H9 (cell line): ENCODE measurements at regions not wholly inside any gene's neighbourhood (a gene's known extent, or its start where the extent isn't known, plus 50 kb on each side); places are given as distances from the start of the nearest gene placed in this dataset.

ENCODE experiments used
- DNase-seq: peaks from one replicate; pipeline ENCODE4 v3.0.0-alpha.2; 2017
- H2AFZ ChIP-seq: one replicate; pipeline ENCODE4 v1.6.1; 2013; ENCODE audit warnings: mild to moderate bottlenecking, low read length, control low read depth, moderate library complexity
- H2AK5ac ChIP-seq: 2 replicates; pipeline ENCODE4 v1.6.1; 2013; ENCODE audit warnings: low read length, control low read depth, mixed read lengths; ENCODE audit not compliant: insufficient read length
- H2BK120ac ChIP-seq: one replicate; pipeline ENCODE4 v1.6.1; 2013; ENCODE audit warnings: low read depth, mild to moderate bottlenecking, low read length, control low read depth, inconsistent platforms; ENCODE audit not compliant: poor library complexity, severe bottlenecking
- H2BK12ac ChIP-seq: 2 replicates; pipeline ENCODE4 v1.6.1; 2013; ENCODE audit warnings: low read length, control low read depth, mixed read lengths, low read depth; ENCODE audit not compliant: insufficient read length
- H2BK15ac ChIP-seq: 2 replicates; pipeline ENCODE4 v1.6.1; 2013; ENCODE audit warnings: low read depth, low read length, control low read depth
- H2BK20ac ChIP-seq: one replicate; pipeline ENCODE4 v1.6.1; 2013; ENCODE audit warnings: low read depth, mild to moderate bottlenecking, low read length, control low read depth, inconsistent platforms; ENCODE audit not compliant: poor library complexity, severe bottlenecking
- H2BK5ac ChIP-seq: 2 replicates; pipeline ENCODE4 v1.6.1; 2013; ENCODE audit warnings: low read length, control low read depth, mixed read lengths; ENCODE audit not compliant: insufficient read length
- H3K14ac ChIP-seq: 2 replicates; pipeline ENCODE4 v1.6.1; 2013; ENCODE audit warnings: low read length, control low read depth; ENCODE audit not compliant: insufficient read depth
- H3K18ac ChIP-seq: 2 replicates; pipeline ENCODE4 v1.6.1; 2013; ENCODE audit warnings: low read depth, mild to moderate bottlenecking, mixed read lengths, low read length, control low read depth; ENCODE audit not compliant: insufficient read length
- H3K23ac ChIP-seq: 2 replicates; pipeline ENCODE4 v1.6.1; 2013; ENCODE audit warnings: low read length, control low read depth, mixed read lengths, low read depth; ENCODE audit not compliant: insufficient read length
- H3K23me2 ChIP-seq: 2 replicates; pipeline ENCODE4 v1.6.1; 2013; ENCODE audit warnings: low read depth, mild to moderate bottlenecking, mixed read lengths, low read length, control low read depth; ENCODE audit not compliant: insufficient read length, poor library complexity, severe bottlenecking
- H3K27ac ChIP-seq: 2 replicates; pipeline ENCODE4 v1.5.1; 2013; ENCODE audit warnings: low read length, control low read depth, mixed read lengths, low read depth; ENCODE audit not compliant: insufficient read length
- H3K27me3 ChIP-seq: 2 replicates; pipeline ENCODE4 v1.6.1; 2013; ENCODE audit warnings: low read length, control low read depth, inconsistent platforms; ENCODE audit not compliant: insufficient read depth
- H3K4ac ChIP-seq: 2 replicates; pipeline ENCODE4 v1.6.1; 2013; ENCODE audit warnings: low read depth, mild to moderate bottlenecking, control low read depth, inconsistent platforms, low read length, moderate library complexity
- H3K4me1 ChIP-seq: 2 replicates; pipeline ENCODE4 v1.6.1; 2013; ENCODE audit warnings: low read length, control low read depth, inconsistent platforms; ENCODE audit not compliant: insufficient read depth
- H3K4me2 ChIP-seq: 2 replicates; pipeline ENCODE4 v1.6.1; 2013; ENCODE audit warnings: low read length, control low read depth, mixed read lengths; ENCODE audit not compliant: insufficient read length, insufficient read depth
- H3K56ac ChIP-seq: 2 replicates; pipeline ENCODE4 v1.6.1; 2013; ENCODE audit warnings: low read depth, mild to moderate bottlenecking, mixed read lengths, low read length, control low read depth; ENCODE audit not compliant: insufficient read length
- H3K79me1 ChIP-seq: 2 replicates; pipeline ENCODE4 v1.6.1; 2013; ENCODE audit warnings: low read depth, mild to moderate bottlenecking, moderate library complexity, low read length, control low read depth, inconsistent platforms; ENCODE audit not compliant: insufficient read depth, poor library complexity, severe bottlenecking
- H3K79me2 ChIP-seq: 2 replicates; pipeline ENCODE4 v1.6.1; 2013; ENCODE audit warnings: low read length, control low read depth, inconsistent platforms; ENCODE audit not compliant: insufficient read depth
- H3K9ac ChIP-seq: 2 replicates; pipeline ENCODE4 v1.6.1; 2013; ENCODE audit warnings: low read length, control low read depth, mixed read lengths; ENCODE audit not compliant: insufficient read length; ENCODE audit errors: extremely low read depth
- H3K9me3 ChIP-seq: one replicate; pipeline ENCODE4 v1.6.1; 2013; ENCODE audit warnings: low read depth, low read length, inconsistent platforms; ENCODE audit not compliant: control insufficient read depth
- H3T11ph ChIP-seq: one replicate; pipeline ENCODE4 v1.6.1; 2013; ENCODE audit warnings: mild to moderate bottlenecking, low read length, control low read depth, inconsistent platforms
- H4K20me1 ChIP-seq: one replicate; pipeline ENCODE4 v1.6.1; 2013; ENCODE audit not compliant: control insufficient read depth, insufficient read length, insufficient read depth
- H4K5ac ChIP-seq: 2 replicates; pipeline ENCODE4 v1.6.1; 2013; ENCODE audit warnings: low read depth, mild to moderate bottlenecking, mixed read lengths, low read length, control low read depth; ENCODE audit not compliant: insufficient read length
- H4K8ac ChIP-seq: replicated peaks from 2 replicates; pipeline ENCODE4 v1.6.1; 2013; ENCODE audit warnings: low read length, control low read depth, mixed read lengths, low read depth; ENCODE audit not compliant: insufficient read length
- H4K91ac ChIP-seq: 2 replicates; pipeline ENCODE4 v1.6.1; 2013; ENCODE audit warnings: low read depth, mild to moderate bottlenecking, moderate library complexity, mixed read lengths, low read length, control low read depth; ENCODE audit not compliant: insufficient read length
- H3K27ac Mint-ChIP-seq, 3 experiments: 2 replicates in 2 of 3; 3 replicates in 1 of 3; pipeline ENCODE4 v1.8.0; 2020 to 2021; ENCODE audit warnings: mixed read lengths in 3 of 3, mild to moderate bottlenecking in 1 of 3, moderate library complexity in 1 of 3
- H3K27me3 Mint-ChIP-seq: 2 replicates; pipeline ENCODE4 v1.8.0; 2021; ENCODE audit warnings: low read depth, mild to moderate bottlenecking, moderate library complexity, mixed read lengths
- H3K36me3 Mint-ChIP-seq, 3 experiments: 2 replicates in 2 of 3; 3 replicates in 1 of 3; pipeline ENCODE4 v1.8.0; 2020 to 2021; ENCODE audit warnings: low read depth in 3 of 3, mixed read lengths in 3 of 3; ENCODE audit not compliant: insufficient read depth in 1 of 3
- H3K4me1 Mint-ChIP-seq, 2 experiments: 2 replicates each; pipeline ENCODE4 v1.8.0; 2020; ENCODE audit warnings: mixed read lengths in 2 of 2
- H3K4me3 Mint-ChIP-seq, 2 experiments: 2 replicates in 1 of 2; 3 replicates in 1 of 2; pipeline ENCODE4 v1.8.0; 2020 to 2021; ENCODE audit warnings: mild to moderate bottlenecking in 2 of 2, mixed read lengths in 2 of 2, moderate library complexity in 1 of 2
- H3K9me3 Mint-ChIP-seq, 2 experiments: 2 replicates in 1 of 2; 3 replicates in 1 of 2; pipeline ENCODE4 v1.8.0; 2020; ENCODE audit warnings: mild to moderate bottlenecking in 2 of 2, mixed read lengths in 2 of 2, moderate library complexity in 1 of 2
- WGBS: extraction: QIAGEN DNeasy Blood & Tissue Kit; methylation state at CpG from one replicate; pipeline ENCODE4 v1.1.7; 2013; ENCODE audit warnings: missing lambda C conversion rate, low lambda C conversion rate, mixed read lengths; ENCODE audit not compliant: insufficient read length; ENCODE audit errors: extremely low coverage; 5-methylcytosine and 5-hydroxymethylcytosine counted together
- TF ChIP-seq, protein P1 (sequence below): fragments of 200-600 bp; sonication (generic); conservative IDR thresholded peaks from 3 replicates; pipeline ENCODE4 v1.8.0; 2021; ENCODE audit warnings: antibody characterized with exemption, mild to moderate bottlenecking

DNA sequence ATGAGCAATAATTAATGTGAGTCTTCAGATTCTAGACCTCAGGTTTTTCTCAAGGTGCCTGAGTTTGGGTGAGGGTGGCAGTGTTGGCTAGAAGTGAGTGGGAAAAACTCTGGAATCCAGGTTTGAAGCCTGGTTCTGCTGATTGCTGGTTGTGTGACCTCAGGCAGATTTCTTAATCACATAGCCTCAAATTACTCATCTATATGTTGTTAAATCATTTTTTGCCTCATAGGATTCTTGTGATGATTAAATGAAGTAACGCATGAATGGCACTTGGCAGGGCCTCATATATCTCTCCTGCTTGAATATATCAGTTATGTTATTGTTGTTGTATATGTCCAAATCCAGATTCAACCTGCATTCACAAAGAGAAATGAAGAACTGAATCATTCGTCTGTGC lies 60.5 kb downstream of the NR2F2 start:
- peaks cover 85% of the 10 kb centered on the region for H3K27me3 Mint-ChIP-seq
- Histone ChIP-seq H2BK15ac (no peak overlapping the region), H2AFZ (no peak overlapping the region), H2BK5ac (no peak overlapping the region), H3K4ac (no peak overlapping the region), H4K91ac (no peak overlapping the region), H3K27me3 (no peaks in the 10 kb centered on the region), H2BK120ac (no peak overlapping the region), H3K23me2 (no peaks in the 10 kb centered on the region), H3K56ac (no peak overlapping the region), H2BK20ac (no peak overlapping the region), H3K14ac (no peak overlapping the region), H3K27ac (no peak overlapping the region), H2BK12ac (no peak overlapping the region), H3K4me2 (no peak overlapping the region), H4K8ac (no peak overlapping the region), H2AK5ac (no peak overlapping the region), H4K20me1 (no peaks in the 10 kb centered on the region), H3K9ac (no peak overlapping the region), H3T11ph (no peak overlapping the region), H3K79me2 (no peaks in the 10 kb centered on the region), H3K23ac (no peak overlapping the region), H3K4me1 (peaks cover 6% of the 10 kb centered on the region; the same call in 1 of the 2 replicates), H3K79me1 (no peaks in the 10 kb centered on the region), H3K9me3 (no peaks in the 10 kb centered on the region), H4K5ac (no peak overlapping the region), H3K18ac (no peak overlapping the region)
- peaks cover 15 to 16% of the 10 kb centered on the region in 2 experiments for H3K4me1 Mint-ChIP-seq
- no peak for DNase-seq
- no peaks in the 10 kb centered on the region for H3K9me3 Mint-ChIP-seq
- no peaks in the 10 kb centered on the region; a peak in 1 of 7 replicates for H3K36me3 Mint-ChIP-seq
- TF ChIP-seq, protein P1, sequence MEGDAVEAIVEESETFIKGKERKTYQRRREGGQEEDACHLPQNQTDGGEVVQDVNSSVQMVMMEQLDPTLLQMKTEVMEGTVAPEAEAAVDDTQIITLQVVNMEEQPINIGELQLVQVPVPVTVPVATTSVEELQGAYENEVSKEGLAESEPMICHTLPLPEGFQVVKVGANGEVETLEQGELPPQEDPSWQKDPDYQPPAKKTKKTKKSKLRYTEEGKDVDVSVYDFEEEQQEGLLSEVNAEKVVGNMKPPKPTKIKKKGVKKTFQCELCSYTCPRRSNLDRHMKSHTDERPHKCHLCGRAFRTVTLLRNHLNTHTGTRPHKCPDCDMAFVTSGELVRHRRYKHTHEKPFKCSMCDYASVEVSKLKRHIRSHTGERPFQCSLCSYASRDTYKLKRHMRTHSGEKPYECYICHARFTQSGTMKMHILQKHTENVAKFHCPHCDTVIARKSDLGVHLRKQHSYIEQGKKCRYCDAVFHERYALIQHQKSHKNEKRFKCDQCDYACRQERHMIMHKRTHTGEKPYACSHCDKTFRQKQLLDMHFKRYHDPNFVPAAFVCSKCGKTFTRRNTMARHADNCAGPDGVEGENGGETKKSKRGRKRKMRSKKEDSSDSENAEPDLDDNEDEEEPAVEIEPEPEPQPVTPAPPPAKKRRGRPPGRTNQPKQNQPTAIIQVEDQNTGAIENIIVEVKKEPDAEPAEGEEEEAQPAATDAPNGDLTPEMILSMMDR = no peak
- no peak overlapping the region for H3K27ac Mint-ChIP-seq
- no peak overlapping the region for H3K4me3 Mint-ChIP-seq
- WGBS = no CpG with 5 or more reads among the region's 2 CpGs
